ENCODE measurements at regions not wholly inside any gene's neighbourhood (a gene's known extent, or its start where the extent isn't known, plus 50 kb on each side); places are given as distances from the start of the nearest gene placed in this dataset.

- TF ChIP-seq CTCF (IDR thresholded peaks at IDR 0.05) (no peak), EP300 (IDR thresholded peaks at IDR 0.05) (no peak), POLR2A (IDR thresholded peaks at IDR 0.05) (no peak)
- Histone ChIP-seq H3K4me3 (no peak overlapping the region), H3K27ac (no peak overlapping the region), H3K9me3 (no peaks in the 10 kb centered on the region), H3K27me3 (no peaks in the 10 kb centered on the region), H3K4me1 (peaks cover 0 to 13% (median 2%) of the 10 kb centered on the region in 4 donors), H3K36me3 (no peaks in the 10 kb centered on the region)
- 73 to 75% methylated on average over 2 of the region's 2 CpGs for WGBS, 2 donors
- DNase-seq (ENCODE audit: low spot score in 2 of 2): no peak
Measured at GRCh38 chr18:42157878-42158277, 202.8 kb downstream of the PIK3C3 start.

GRCh38 chr18:42159146-42159545, 204.1 kb downstream of the PIK3C3 start:
- peaks cover 0 to 13% (median 2%) of the 10 kb centered on the region in 4 donors for H3K4me1 ChIP-seq
- H3K4me3 ChIP-seq: no peak overlapping the region
- DNase-seq (ENCODE audit: low spot score in 2 of 2): no peak
- no peak overlapping the region for H3K27ac ChIP-seq
- TF ChIP-seq POLR2A (IDR thresholded peaks at IDR 0.05) (no peak), CTCF (IDR thresholded peaks at IDR 0.05) (no peak), EP300 (IDR thresholded peaks at IDR 0.05) (no peak)
- H3K27me3 ChIP-seq: no peaks in the 10 kb centered on the region
- WGBS, 2 donors: 82 to 85% methylated on average over 3 of the region's 3 CpGs
- no peaks in the 10 kb centered on the region for H3K36me3 ChIP-seq
- H3K9me3 ChIP-seq: no peaks in the 10 kb centered on the region

- Histone ChIP-seq H3K4me1 (no peaks in the 10 kb centered on the region), H3K27ac (no peak overlapping the region), H3K36me3 (no peaks in the 10 kb centered on the region), H3K9me3 (no peaks in the 10 kb centered on the region), H3K27me3 (no peaks in the 10 kb centered on the region), H3K4me3 (no peak overlapping the region)
- WGBS, 2 donors: 80 to 95% methylated on average over 1 of the region's 1 CpG
- TF ChIP-seq CTCF (IDR thresholded peaks at IDR 0.05) (no peak), POLR2A (IDR thresholded peaks at IDR 0.05) (no peak), EP300 (IDR thresholded peaks at IDR 0.05) (no peak)
- no peak for DNase-seq (ENCODE audit: low spot score in 2 of 2)
Measured at GRCh38 chr18:42163321-42163720, 208.3 kb downstream of the PIK3C3 start.

GRCh38 chr18:42164556-42164955, 209.5 kb downstream of the PIK3C3 start:
- Histone ChIP-seq H3K4me3 (no peak overlapping the region), H3K36me3 (no peaks in the 10 kb centered on the region), H3K9me3 (no peaks in the 10 kb centered on the region), H3K27ac (no peak overlapping the region), H3K27me3 (no peaks in the 10 kb centered on the region), H3K4me1 (no peaks in the 10 kb centered on the region)
- no peak for TF ChIP-seq POLR2A (IDR thresholded peaks at IDR 0.05)
- no peak for TF ChIP-seq CTCF (IDR thresholded peaks at IDR 0.05)
- TF ChIP-seq EP300 (IDR thresholded peaks at IDR 0.05): no peak
- 67 to 71% methylated on average over 1 of the region's 1 CpG for WGBS, 2 donors
- no peak for DNase-seq (ENCODE audit: low spot score in 2 of 2)

- H3K27me3 ChIP-seq: no peaks in the 10 kb centered on the region
- no peaks in the 10 kb centered on the region for H3K36me3 ChIP-seq
- H3K27ac ChIP-seq: no peak overlapping the region
- no peak overlapping the region for H3K4me3 ChIP-seq
- DNase-seq (ENCODE audit: low spot score in 2 of 2): no peak
- no peaks in the 10 kb centered on the region for H3K4me1 ChIP-seq
- TF ChIP-seq POLR2A (IDR thresholded peaks at IDR 0.05): no peak
- TF ChIP-seq CTCF (IDR thresholded peaks at IDR 0.05): no peak
- TF ChIP-seq EP300 (IDR thresholded peaks at IDR 0.05): no peak
- WGBS, 2 donors: 14 to 15% methylated on average over 1 of the region's 1 CpG
- no peaks in the 10 kb centered on the region for H3K9me3 ChIP-seq
Measured at GRCh38 chr18:42165922-42166513, 211.0 kb downstream of the PIK3C3 start.

Measured in tibial nerve (tissue), 4 donors.